Right cardiac atrium (tissue), 5 donors: ENCODE measurements at regions not wholly inside any gene's neighbourhood (a gene's known extent, or its start where the extent isn't known, plus 50 kb on each side); places are given as distances from the start of the nearest gene placed in this dataset.
"Not testable (repeated sequence)": the region's sequence is repeated elsewhere in the genome, so short reads cannot be mapped to it uniquely, and the experiment has no call there.

Experiments
- ATAC-seq, 2 donors: fragments of 200-7000 bp; cut with Tn5 transposase; one replicate each; pipeline versions ENCODE4 v1.8.0 to v1.9.1; 2020; ENCODE audit warnings: moderate library complexity in 2 of 2, mild to moderate bottlenecking in 1 of 2
- DNase-seq, 3 donors: peaks; one replicate each; pipeline ENCODE4 v3.0.0-alpha.2; 2020
- H3K27ac ChIP-seq: one replicate; pipeline ENCODE4 v1.5.1; 2013; ENCODE audit warnings: mild to moderate bottlenecking, low read length, control low read depth, moderate library complexity
- H3K27me3 ChIP-seq: one replicate; pipeline ENCODE4 v1.6.1; 2013; ENCODE audit not compliant: control insufficient read depth, insufficient read depth
- H3K4me1 ChIP-seq: one replicate; pipeline ENCODE4 v1.6.1; 2013; ENCODE audit warnings: low read length; ENCODE audit not compliant: control insufficient read depth, insufficient read depth
- H3K4me3 ChIP-seq: one replicate; pipeline ENCODE4 v1.5.1; 2013; ENCODE audit warnings: low read length, control low read depth
- H3K9me3 ChIP-seq: one replicate; pipeline ENCODE4 v1.6.1; 2013; ENCODE audit warnings: low read length; ENCODE audit not compliant: control insufficient read depth
- WGBS: extraction: QIAGEN DNeasy Blood & Tissue Kit; methylation state at CpG from one replicate; pipeline ENCODE4 v1.1.7; 2013; 5-methylcytosine and 5-hydroxymethylcytosine counted together
- intact Hi-C, 4 donors: fragments of 100-400 bp; cut with DNase I; formaldehyde crosslinking; loops; one replicate each; pipeline versions ENCODE4 v1.11.0 to v1.14.0; 2022 to 2023
- donor health status: healthy with polysubstance abuse.
- donor health status: DM: no; HTN: yes; CAD: no.
- donor health status: DM: no; HTN: no; CAD: no.
- donor health status: DM: no; HTN: yes; CAD: no; lungs with severe emphysema.
- donor health status: DM: yes; HTN: yes; CAD: no.

- intact Hi-C loops, result no loop called here
- no peak for ATAC-seq
- no peak overlapping the region for H3K27ac ChIP-seq
Measured at GRCh38 chr6:120960761-120961160, 373.5 kb downstream of the TBC1D32 start.

GRCh38 chr6:120954111-120954510, 380.2 kb downstream of the TBC1D32 start:
- Histone ChIP-seq H3K9me3 (no peaks in the 10 kb centered on the region), H3K4me1 (no peaks in the 10 kb centered on the region), H3K27ac (no peak overlapping the region), H3K27me3 (no peaks in the 10 kb centered on the region), H3K4me3 (no peak overlapping the region)
- ATAC-seq (no peak), DNase-seq (no peak)
- WGBS, result 77% methylated on average over 1 of the region's 1 CpG
- intact Hi-C loops, result no loop called here

More at GRCh38 chr6:120960761-120961160, 373.5 kb downstream of the TBC1D32 start:
- Histone ChIP-seq H3K4me1 (no peaks in the 10 kb centered on the region), H3K9me3 (no peaks in the 10 kb centered on the region), H3K4me3 (no peak overlapping the region), H3K27me3 (no peaks in the 10 kb centered on the region)
- DNase-seq, result no peak
- 89% methylated on average over 1 of the region's 1 CpG for WGBS

- no peak for ATAC-seq
- Histone ChIP-seq H3K4me1 (no peaks in the 10 kb centered on the region), H3K27me3 (no peaks in the 10 kb centered on the region), H3K9me3 (no peaks in the 10 kb centered on the region), H3K4me3 (no peak overlapping the region), H3K27ac (no peak overlapping the region)
- WGBS, result 52% methylated on average over 3 of the region's 3 CpGs
- intact Hi-C loops, result no loop called here
- DNase-seq, result no peak
Measured at GRCh38 chr6:120951258-120951657, 383.0 kb downstream of the TBC1D32 start.

GRCh38 chr6:120947111-120947510, 387.2 kb downstream of the TBC1D32 start:
- ATAC-seq (no peak), DNase-seq (no peak)
- Histone ChIP-seq H3K27ac (no peak overlapping the region), H3K9me3 (no peaks in the 10 kb centered on the region), H3K27me3 (no peaks in the 10 kb centered on the region), H3K4me1 (no peaks in the 10 kb centered on the region), H3K4me3 (no peak overlapping the region)
- intact Hi-C loops, result no loop called here
- 0% methylated on average over 1 of the region's 1 CpG for WGBS

GRCh38 chr6:120945905-120946594, 388.2 kb downstream of the TBC1D32 start:
- no peak overlapping the region for H3K27ac ChIP-seq
- no peaks in the 10 kb centered on the region for H3K9me3 ChIP-seq
- 61% methylated on average over 3 of the region's 3 CpGs for WGBS
- no peak for DNase-seq
- ATAC-seq, result no peak
- intact Hi-C loops, result no loop called here
- no peaks in the 10 kb centered on the region for H3K27me3 ChIP-seq
- no peaks in the 10 kb centered on the region for H3K4me1 ChIP-seq
- H3K4me3 ChIP-seq, result no peak overlapping the region

GRCh38 chr6:120938876-120939472, 395.3 kb downstream of the TBC1D32 start:
- no peaks in the 10 kb centered on the region for H3K27me3 ChIP-seq
- DNase-seq (no peak), ATAC-seq (no peak)
- WGBS, result 77% methylated on average over 3 of the region's 3 CpGs
- no peak overlapping the region for H3K4me3 ChIP-seq
- intact Hi-C loops, result no loop called here
- H3K4me1 ChIP-seq, result no peaks in the 10 kb centered on the region
- H3K9me3 ChIP-seq, result no peaks in the 10 kb centered on the region
- H3K27ac ChIP-seq, result no peak overlapping the region

GRCh38 chr6:120938164-120938875, 396.0 kb downstream of the TBC1D32 start:
- 98% methylated on average over 1 of the region's 1 CpG for WGBS

GRCh38 chr6:120935908-120936307, 398.4 kb downstream of the TBC1D32 start:
- H3K9me3 ChIP-seq, result no peaks in the 10 kb centered on the region
- ATAC-seq (no peak), DNase-seq (no peak)
- intact Hi-C loops, result no loop called here
- no peaks in the 10 kb centered on the region for H3K4me1 ChIP-seq
- no peak overlapping the region for H3K27ac ChIP-seq
- H3K4me3 ChIP-seq, result no peak overlapping the region
- no peaks in the 10 kb centered on the region for H3K27me3 ChIP-seq

More at GRCh38 chr6:120938164-120938875, 396.0 kb downstream of the TBC1D32 start:
- Histone ChIP-seq H3K4me3 (no peak overlapping the region), H3K27me3 (no peaks in the 10 kb centered on the region), H3K9me3 (no peaks in the 10 kb centered on the region), H3K4me1 (no peaks in the 10 kb centered on the region), H3K27ac (no peak overlapping the region)
- ATAC-seq (no peak), DNase-seq (no peak)
- intact Hi-C loops, result no loop called here

GRCh38 chr6:120935016-120935415, 399.3 kb downstream of the TBC1D32 start:
- no peak overlapping the region for H3K4me3 ChIP-seq
- no peaks in the 10 kb centered on the region for H3K27me3 ChIP-seq
- 64% methylated on average over 2 of the region's 2 CpGs for WGBS
- H3K27ac ChIP-seq, result no peak overlapping the region
- no peak for DNase-seq
- H3K4me1 ChIP-seq, result no peaks in the 10 kb centered on the region
- no peak for ATAC-seq
- H3K9me3 ChIP-seq, result no peaks in the 10 kb centered on the region
- intact Hi-C loops, result no loop called here

- H3K27me3 ChIP-seq, DNase-seq, H3K4me3 ChIP-seq, intact Hi-C loops, ATAC-seq, H3K9me3 ChIP-seq, H3K4me1 ChIP-seq, H3K27ac ChIP-seq: not testable (repeated sequence)
- WGBS, result 25% methylated on average over 8 of the region's 8 CpGs
Measured at GRCh38 chr6:120931520-120932180, 402.6 kb downstream of the TBC1D32 start.

- H3K27me3 ChIP-seq, intact Hi-C loops, H3K9me3 ChIP-seq, DNase-seq, H3K27ac ChIP-seq, H3K4me3 ChIP-seq, ATAC-seq, H3K4me1 ChIP-seq: not testable (repeated sequence)
- WGBS, result 43% methylated on average over 4 of the region's 4 CpGs
Measured at GRCh38 chr6:120930500-120930899, 403.8 kb downstream of the TBC1D32 start.
